HG03064 (cell line): ENCODE measurements at regions not wholly inside any gene's neighbourhood (a gene's known extent, or its start where the extent isn't known, plus 50 kb on each side); places are given as distances from the start of the nearest gene placed in this dataset.
"Not testable (repeated sequence)": the region's sequence is repeated elsewhere in the genome, so short reads cannot be mapped to it uniquely, and the experiment has no call there.

ENCODE experiments used
- ATAC-seq: cut with Tn5 transposase; IDR thresholded peaks from one replicate; pipeline ENCODE4 v1.9.1; 2021; ENCODE audit warnings: low read depth; ENCODE audit not compliant: unreplicated experiment

- ATAC-seq: no peak
These were observed 338.1 kb downstream of the RFC3 start for GRCh38 chr13:34155931-34156607.

GRCh38 chr13:34156841-34157365, 339.0 kb downstream of the RFC3 start:
- ATAC-seq: peak; percentile 100

GRCh38 chr13:34159946-34160345, 342.0 kb downstream of the RFC3 start:
- ATAC-seq: no peak

GRCh38 chr13:34161931-34162543, 344.1 kb downstream of the RFC3 start:
- ATAC-seq: no peak

- no peak for ATAC-seq
These were observed 344.6 kb downstream of the RFC3 start for GRCh38 chr13:34162544-34162933.

- no peak for ATAC-seq
These were observed 346.6 kb downstream of the RFC3 start for GRCh38 chr13:34164582-34164981.

- no peak for ATAC-seq
These were observed 347.2 kb downstream of the RFC3 start for GRCh38 chr13:34165158-34165557.

GRCh38 chr13:34166406-34166805, 348.5 kb downstream of the RFC3 start:
- ATAC-seq: no peak

- ATAC-seq: no peak
These were observed 349.4 kb downstream of the RFC3 start for GRCh38 chr13:34167347-34167746.

- ATAC-seq: no peak
These were observed 354.1 kb downstream of the RFC3 start for GRCh38 chr13:34172048-34172447.

GRCh38 chr13:34174671-34175145, 356.8 kb downstream of the RFC3 start:
- no peak for ATAC-seq

- ATAC-seq: no peak
These were observed 357.6 kb downstream of the RFC3 start for GRCh38 chr13:34175551-34175950.

GRCh38 chr13:34176633-34177032, 358.7 kb downstream of the RFC3 start:
- no peak for ATAC-seq

- ATAC-seq: no peak
These were observed 361.5 kb downstream of the RFC3 start for GRCh38 chr13:34179481-34179880.

- ATAC-seq: no peak
These were observed 362.0 kb downstream of the RFC3 start for GRCh38 chr13:34179927-34180326.

GRCh38 chr13:34181256-34181655, 363.3 kb downstream of the RFC3 start:
- ATAC-seq: not testable (repeated sequence)

- no peak for ATAC-seq
These were observed 372.0 kb downstream of the RFC3 start for GRCh38 chr13:34189946-34190345.

- no peak for ATAC-seq
These were observed 383.3 kb downstream of the RFC3 start for GRCh38 chr13:34201050-34201913.

GRCh38 chr13:34207334-34207733, 389.4 kb downstream of the RFC3 start:
- ATAC-seq: no peak

GRCh38 chr13:34207872-34208271, 389.9 kb downstream of the RFC3 start:
- ATAC-seq: no peak

GRCh38 chr13:34208336-34208735, 390.4 kb downstream of the RFC3 start:
- no peak for ATAC-seq
